ENCODE measurements at regions not wholly inside any gene's neighbourhood (a gene's known extent, or its start where the extent isn't known, plus 50 kb on each side); places are given as distances from the start of the nearest gene placed in this dataset.

- no peak overlapping the region for H3K27ac ChIP-seq
- H3K9me3 ChIP-seq, result no peaks in the 10 kb centered on the region
- no peak for ATAC-seq
- no peak overlapping the region for H3K4me3 ChIP-seq
- no peak for TF ChIP-seq POLR2A (IDR thresholded peaks at IDR 0.05)
- TF ChIP-seq CTCF (IDR thresholded peaks at IDR 0.05), result no peak
- no peak for TF ChIP-seq EP300 (IDR thresholded peaks at IDR 0.05)
- no peak for TF ChIP-seq POLR2AphosphoS5 (IDR thresholded peaks at IDR 0.05)
- no peaks in the 10 kb centered on the region for H3K36me3 ChIP-seq
- WGBS, 2 donors (ENCODE audit: low coverage in 1 of 2), result 84 to 89% methylated on average over 1 of the region's 1 CpG
- H3K27me3 ChIP-seq, result no peaks in the 10 kb centered on the region
- no peaks in the 10 kb centered on the region for H3K4me1 ChIP-seq
Measured at GRCh38 chr2:57434972-57435371, 611.6 kb upstream of the VRK2 start.

GRCh38 chr2:57437077-57437476 lies 609.5 kb upstream of the VRK2 start:
- TF ChIP-seq CTCF (IDR thresholded peaks at IDR 0.05) (no peak), EP300 (IDR thresholded peaks at IDR 0.05) (no peak), POLR2AphosphoS5 (IDR thresholded peaks at IDR 0.05) (no peak), POLR2A (IDR thresholded peaks at IDR 0.05) (no peak)
- no peak overlapping the region for H3K4me3 ChIP-seq
- H3K27me3 ChIP-seq, result no peaks in the 10 kb centered on the region
- H3K36me3 ChIP-seq, result no peaks in the 10 kb centered on the region
- ATAC-seq, result no peak
- no peaks in the 10 kb centered on the region for H3K4me1 ChIP-seq
- H3K9me3 ChIP-seq, result no peaks in the 10 kb centered on the region
- 36 to 47% methylated on average over 1 of the region's 1 CpG for WGBS, 2 donors (ENCODE audit: low coverage in 1 of 2)
- H3K27ac ChIP-seq, result no peak overlapping the region

- TF ChIP-seq POLR2A (IDR thresholded peaks at IDR 0.05), result no peak
- no peak for TF ChIP-seq EP300 (IDR thresholded peaks at IDR 0.05)
- TF ChIP-seq CTCF (IDR thresholded peaks at IDR 0.05), result no peak
- no peak for TF ChIP-seq POLR2AphosphoS5 (IDR thresholded peaks at IDR 0.05)
- Histone ChIP-seq H3K27ac (no peak overlapping the region), H3K4me1 (no peaks in the 10 kb centered on the region), H3K9me3 (no peaks in the 10 kb centered on the region), H3K27me3 (no peaks in the 10 kb centered on the region), H3K4me3 (no peak overlapping the region), H3K36me3 (no peaks in the 10 kb centered on the region)
- 91 to 100% methylated on average over 1 of the region's 1 CpG for WGBS, 2 donors (ENCODE audit: low coverage in 1 of 2)
- ATAC-seq, result no peak
Measured at GRCh38 chr2:57440437-57440836, 606.2 kb upstream of the VRK2 start.

- no peak for ATAC-seq
- 68 to 78% methylated on average over 1 to 2 of the region's 2 CpGs for WGBS, 2 donors (ENCODE audit: low coverage in 1 of 2)
Measured at GRCh38 chr2:57443086-57443485, 603.5 kb upstream of the VRK2 start.

More at GRCh38 chr2:57443086-57443485, 603.5 kb upstream of the VRK2 start:
- Histone ChIP-seq H3K9me3 (no peaks in the 10 kb centered on the region), H3K4me1 (no peaks in the 10 kb centered on the region), H3K36me3 (no peaks in the 10 kb centered on the region), H3K27me3 (no peaks in the 10 kb centered on the region), H3K4me3 (no peak overlapping the region), H3K27ac (no peak overlapping the region)
- TF ChIP-seq POLR2A (IDR thresholded peaks at IDR 0.05) (no peak), EP300 (IDR thresholded peaks at IDR 0.05) (no peak), CTCF (IDR thresholded peaks at IDR 0.05) (no peak), POLR2AphosphoS5 (IDR thresholded peaks at IDR 0.05) (no peak)
